ENCODE measurements at regions not wholly inside any gene's neighbourhood (a gene's known extent, or its start where the extent isn't known, plus 50 kb on each side); places are given as distances from the start of the nearest gene placed in this dataset.
A peak's percentile ranks its signal among the peaks of the same experiment; 100 is the strongest.

DNA sequence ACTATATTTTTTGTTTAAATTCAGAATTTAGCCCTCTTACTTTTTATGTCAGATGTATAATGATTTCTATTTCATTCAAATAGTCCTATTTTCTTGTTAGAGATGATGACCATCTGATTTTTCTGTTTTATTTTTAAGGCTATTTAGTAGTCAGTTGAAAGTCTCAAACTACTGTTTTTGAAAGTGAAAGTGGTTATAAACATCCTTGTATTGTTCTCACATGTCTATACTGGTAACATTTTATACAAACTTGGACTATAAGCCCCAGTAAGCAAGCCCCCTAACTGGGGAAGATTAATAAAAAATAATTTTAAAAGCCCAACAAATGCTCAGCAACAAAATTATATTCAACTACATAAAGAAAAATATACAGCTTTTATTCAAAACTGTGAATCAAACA lies 271.3 kb upstream of the RGS18 start:
- POLR2A ChIA-PET: no interaction called here
- Histone ChIP-seq H3K79me2 (ENCODE audit: control insufficient read depth, insufficient read depth, low read length) (no peaks in the 10 kb centered on the region), H2AFZ (ENCODE audit: low read depth, low read length) (peak overlapping the region; percentile 10; the same call in 1 of the 2 replicates), H4K20me1 (replicated peaks; ENCODE audit: control insufficient read depth, insufficient read depth, low read length) (no peaks in the 10 kb centered on the region), H3K9me1 (ENCODE audit: control insufficient read depth, insufficient read depth, low read length) (no peaks in the 10 kb centered on the region), H3K9ac (ENCODE audit: insufficient read depth in 1 of 2, low read depth in 2 of 2, low read length in 2 of 2) (no peak overlapping the region), H3K9me3 (replicated peaks; ENCODE audit: control insufficient read depth, insufficient read depth, low read depth, low read length) (peaks cover 6% of the 10 kb centered on the region), H3K36me3 (ENCODE audit: control insufficient read depth, insufficient read depth, low read length) (no peaks in the 10 kb centered on the region), H3K4me1 (replicated peaks in 1 of 2; ENCODE audit: control insufficient read depth in 2 of 2, insufficient read depth in 2 of 2, low read length in 2 of 2) (peaks cover 0 to 5% of the 10 kb centered on the region in 2 experiments; a peak in 2 of 5 replicates), H3K4me2 (ENCODE audit: insufficient read depth, low read length) (no peak overlapping the region), H3K27ac (ENCODE audit: extremely low read depth, low read depth, low read length) (no peak overlapping the region), H3K27me3 (ENCODE audit: control insufficient read depth in 2 of 2, insufficient read depth in 2 of 2, low read length in 2 of 2) (no peaks in the 10 kb centered on the region), H3K4me3 (no peak overlapping the region)
- no peak for FAIRE-seq
- in situ Hi-C loops (cut with MboI): no loop called here
- no peak for ATAC-seq
- DNase-seq (ENCODE audit: extremely low read depth in 1 of 4, low spot score in 3 of 4): no peak
- CTCF ChIA-PET (ENCODE audit: low intra/inter-chr PET ratio): interaction anchor here (0.6 kb wide), 1 partner anchor 1571 kb away, joined by 3 read pairs; no protein-coding TSS in a partner anchor
- TF ChIP-seq ZNF23 (CRISPR knock-in tag; IDR thresholded peaks at IDR 0.05) (no peak), ATF7 (IDR thresholded peaks at IDR 0.05) (no peak), ZNF324 (CRISPR knock-in tag; IDR thresholded peaks at IDR 0.05) (no peak), ZSCAN32 (CRISPR knock-in tag; IDR thresholded peaks at IDR 0.05) (no peak), SIX5 (IDR thresholded peaks at IDR 0.05; ENCODE audit: borderline replicate concordance in 1 of 2, insufficient read depth in 1 of 2, low read depth in 1 of 2, low read length in 2 of 2) (no peak), FOXP1 (CRISPR knock-in tag; IDR thresholded peaks at IDR 0.05) (no peak), EHMT2 (IDR thresholded peaks at IDR 0.05) (no peak), ZKSCAN8 (CRISPR knock-in tag; IDR thresholded peaks at IDR 0.05) (no peak)
- TF ChIP-seq, protein P1, sequence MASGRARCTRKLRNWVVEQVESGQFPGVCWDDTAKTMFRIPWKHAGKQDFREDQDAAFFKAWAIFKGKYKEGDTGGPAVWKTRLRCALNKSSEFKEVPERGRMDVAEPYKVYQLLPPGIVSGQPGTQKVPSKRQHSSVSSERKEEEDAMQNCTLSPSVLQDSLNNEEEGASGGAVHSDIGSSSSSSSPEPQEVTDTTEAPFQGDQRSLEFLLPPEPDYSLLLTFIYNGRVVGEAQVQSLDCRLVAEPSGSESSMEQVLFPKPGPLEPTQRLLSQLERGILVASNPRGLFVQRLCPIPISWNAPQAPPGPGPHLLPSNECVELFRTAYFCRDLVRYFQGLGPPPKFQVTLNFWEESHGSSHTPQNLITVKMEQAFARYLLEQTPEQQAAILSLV (tag; IDR thresholded peaks at IDR 0.05): no peak
- TF ChIP-seq, protein P2, sequence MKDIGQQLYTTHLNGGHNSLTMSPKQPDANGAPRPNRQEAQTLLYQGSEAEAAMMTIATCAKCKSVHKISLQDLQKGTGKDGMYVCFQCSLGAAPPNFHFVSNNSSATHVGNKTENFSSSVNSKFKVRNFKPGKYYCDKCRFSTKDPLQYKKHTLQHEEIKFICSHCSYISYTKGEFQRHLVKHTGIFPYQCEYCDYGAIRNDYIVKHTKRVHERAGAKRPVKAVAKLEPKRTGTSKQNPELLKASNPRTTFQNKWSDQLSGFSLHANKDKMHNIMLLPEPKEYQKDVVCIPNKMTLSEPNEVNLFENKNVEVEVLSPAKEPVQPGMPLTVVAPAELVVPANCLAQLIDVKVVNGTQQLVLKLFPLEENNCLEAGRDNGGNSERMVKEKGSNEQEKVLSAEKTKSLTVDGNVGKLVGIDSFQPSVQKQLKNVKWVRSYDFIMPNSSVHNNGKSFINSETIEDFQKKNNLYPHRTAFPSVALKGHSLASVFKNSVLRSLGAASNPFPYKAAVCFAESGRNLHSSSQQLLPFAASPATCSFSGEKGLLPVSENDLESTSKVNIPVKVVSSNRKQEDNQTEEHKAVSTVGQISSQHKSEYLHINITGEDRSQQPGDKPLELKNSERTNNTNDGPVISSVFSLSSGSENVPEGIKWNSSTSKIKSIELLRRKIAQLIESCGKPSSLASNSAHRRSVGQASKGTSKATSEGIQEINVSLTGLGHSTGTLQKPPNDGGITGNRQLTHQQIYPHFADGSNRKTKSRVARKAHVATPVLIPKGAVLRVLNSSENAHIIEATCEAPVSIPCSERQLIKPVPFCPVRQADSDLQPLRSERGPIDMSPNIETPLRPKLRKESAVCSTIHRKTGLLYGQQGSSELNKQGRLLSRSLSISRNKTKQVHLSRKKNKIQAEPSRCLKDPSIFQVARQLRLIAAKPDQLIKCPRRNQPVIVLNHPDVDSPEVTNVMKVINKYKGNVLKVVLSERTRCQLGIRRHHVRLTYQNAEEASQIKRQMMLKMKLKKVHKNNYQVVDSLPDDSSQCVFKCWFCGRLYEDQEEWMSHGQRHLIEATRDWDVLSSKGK (CRISPR knock-in tag; IDR thresholded peaks at IDR 0.05): no peak
- TF ChIP-seq, protein P3, sequence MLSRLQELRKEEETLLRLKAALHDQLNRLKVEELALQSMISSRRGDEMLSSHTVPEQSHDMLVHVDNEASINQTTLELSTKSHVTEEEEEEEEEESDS (CRISPR knock-in tag; IDR thresholded peaks at IDR 0.05): no peak
- BruUV-seq (replicated peaks): no TSS peak
- intact Hi-C loops (cut with micrococcal nuclease): no loop called here
